Chondrocyte (in vitro differentiated cells): ENCODE measurements at regions not wholly inside any gene's neighbourhood (a gene's known extent, or its start where the extent isn't known, plus 50 kb on each side); places are given as distances from the start of the nearest gene placed in this dataset.

Source experiments
- DNase-seq: peaks from one replicate; pipeline ENCODE4 v3.0.0; 2021; ENCODE audit warnings: mixed read lengths, low spot score
- H3K27ac Mint-ChIP-seq: one replicate; pipeline ENCODE4 v1.8.0; 2021; ENCODE audit warnings: mild to moderate bottlenecking, moderate library complexity, mixed read lengths; ENCODE audit not compliant: unreplicated experiment
- H3K27me3 Mint-ChIP-seq: 2 replicates; pipeline ENCODE4 v1.8.0; 2021; ENCODE audit warnings: low read depth, mixed read lengths
- H3K36me3 Mint-ChIP-seq: 2 replicates; pipeline ENCODE4 v1.8.0; 2021; ENCODE audit warnings: low read depth, mixed read lengths
- H3K4me1 Mint-ChIP-seq: 2 replicates; pipeline ENCODE4 v1.8.0; 2021; ENCODE audit warnings: low read depth, mild to moderate bottlenecking, mixed read lengths
- H3K4me3 Mint-ChIP-seq: one replicate; pipeline ENCODE4 v1.8.0; 2021; ENCODE audit warnings: mild to moderate bottlenecking, moderate library complexity, mixed read lengths; ENCODE audit not compliant: unreplicated experiment
- H3K9me3 Mint-ChIP-seq: 2 replicates; pipeline ENCODE4 v1.8.0; 2021; ENCODE audit warnings: low read depth, mixed read lengths
- CTCF ChIP-seq: fragments of 200-600 bp; sonication (generic); IDR thresholded peaks from 2 replicates; pipeline ENCODE4 v1.5.0; 2021; ENCODE audit warnings: antibody characterized with exemption, mild to moderate bottlenecking, moderate library complexity

DNA sequence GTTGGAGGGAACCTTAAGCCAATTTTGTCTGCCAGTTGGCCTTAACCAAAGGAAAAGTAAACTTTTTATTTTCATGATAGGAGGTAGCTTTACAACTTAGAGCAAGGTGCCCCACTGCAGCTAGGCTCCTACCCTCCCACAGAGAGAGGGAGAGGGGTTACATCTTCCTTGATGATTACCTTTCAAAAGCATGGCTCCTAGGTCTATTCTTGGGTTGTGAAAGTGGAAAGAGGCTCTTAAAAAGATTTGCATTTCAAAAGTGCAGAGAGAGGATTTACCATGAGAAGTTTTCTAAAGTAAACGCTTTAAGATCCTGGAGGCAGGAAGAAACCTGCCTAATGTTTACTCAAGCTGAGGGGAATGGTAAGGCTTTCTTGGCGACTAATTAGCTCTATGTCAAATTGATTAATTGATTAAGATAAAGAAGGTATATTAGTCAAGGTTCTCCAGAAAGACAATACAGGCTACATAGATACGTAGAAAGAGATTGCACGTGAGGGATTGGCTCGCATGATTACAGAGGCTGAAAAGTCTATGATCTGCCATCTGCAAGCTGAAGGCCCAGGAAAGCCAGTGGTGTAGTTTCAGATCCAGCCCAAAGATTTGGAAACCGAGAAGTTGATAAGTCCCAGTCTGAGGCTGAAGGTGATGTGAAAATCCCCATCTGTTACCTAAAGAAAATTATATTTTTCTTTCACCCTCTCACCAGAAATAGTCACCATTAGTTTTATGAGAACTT, 333.8 kb upstream of the CTNND2 start:
- no peak for TF ChIP-seq CTCF
- Mint-ChIP-seq H3K4me3 (no peak overlapping the region), H3K36me3 (peaks cover 2% of the 10 kb centered on the region), H3K9me3 (peaks cover 14% of the 10 kb centered on the region), H3K27me3 (peaks cover 2% of the 10 kb centered on the region), H3K4me1 (peaks cover under 1% of the 10 kb centered on the region), H3K27ac (no peak overlapping the region)
- no peak for DNase-seq

- H3K27me3 Mint-ChIP-seq, result peaks cover 5% of the 10 kb centered on the region
- TF ChIP-seq CTCF, result no peak
- peaks cover 14% of the 10 kb centered on the region for H3K9me3 Mint-ChIP-seq
- H3K4me1 Mint-ChIP-seq, result no peaks in the 10 kb centered on the region
- no peak overlapping the region for H3K4me3 Mint-ChIP-seq
- peaks cover 2% of the 10 kb centered on the region for H3K36me3 Mint-ChIP-seq
- H3K27ac Mint-ChIP-seq, result no peak overlapping the region
- DNase-seq, result no peak
These were observed 326.4 kb upstream of the CTNND2 start for GRCh38 chr5:12230659-12231058.

DNA sequence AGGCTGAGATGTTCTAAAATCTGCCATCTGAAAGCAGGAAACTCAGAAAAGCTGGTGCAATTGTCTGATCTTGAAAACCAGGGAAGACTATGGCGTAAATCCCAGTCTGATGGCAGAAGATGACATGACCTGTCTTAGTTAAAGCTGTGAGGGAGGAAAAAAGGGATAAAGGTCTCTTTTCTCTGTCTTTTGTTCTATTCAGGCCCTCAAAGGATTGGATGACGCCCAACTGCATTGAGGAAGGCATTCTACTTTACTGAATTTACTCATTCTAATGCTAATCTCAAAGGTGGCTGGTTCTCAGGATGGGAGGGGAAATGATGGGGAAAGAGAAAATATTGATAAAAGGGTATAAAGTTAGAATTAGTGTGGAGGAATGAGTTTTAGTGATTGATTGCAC, 312.8 kb upstream of the CTNND2 start:
- Mint-ChIP-seq H3K27me3 (no peaks in the 10 kb centered on the region), H3K36me3 (peaks cover 1% of the 10 kb centered on the region), H3K4me1 (no peaks in the 10 kb centered on the region), H3K27ac (no peak overlapping the region), H3K9me3 (peaks cover 25% of the 10 kb centered on the region), H3K4me3 (no peak overlapping the region)
- no peak for TF ChIP-seq CTCF
- no peak for DNase-seq

GRCh38 chr5:12214267-12215015, 310.2 kb upstream of the CTNND2 start:
- no peaks in the 10 kb centered on the region for H3K4me1 Mint-ChIP-seq
- peaks cover 12% of the 10 kb centered on the region for H3K9me3 Mint-ChIP-seq
- no peak overlapping the region for H3K27ac Mint-ChIP-seq
- no peak for TF ChIP-seq CTCF
- H3K27me3 Mint-ChIP-seq, result no peaks in the 10 kb centered on the region
- no peak for DNase-seq
- no peak overlapping the region for H3K4me3 Mint-ChIP-seq
- no peaks in the 10 kb centered on the region for H3K36me3 Mint-ChIP-seq

GRCh38 chr5:12208366-12209100, 304.3 kb upstream of the CTNND2 start:
- no peak for TF ChIP-seq CTCF
- no peak overlapping the region for H3K27ac Mint-ChIP-seq
- H3K36me3 Mint-ChIP-seq, result no peaks in the 10 kb centered on the region
- no peaks in the 10 kb centered on the region for H3K4me1 Mint-ChIP-seq
- no peak overlapping the region for H3K4me3 Mint-ChIP-seq
- no peaks in the 10 kb centered on the region for H3K27me3 Mint-ChIP-seq
- DNase-seq, result no peak
- H3K9me3 Mint-ChIP-seq, result peaks cover 13% of the 10 kb centered on the region
